ENCODE measurements at regions not wholly inside any gene's neighbourhood (a gene's known extent, or its start where the extent isn't known, plus 50 kb on each side); places are given as distances from the start of the nearest gene placed in this dataset.

DNA sequence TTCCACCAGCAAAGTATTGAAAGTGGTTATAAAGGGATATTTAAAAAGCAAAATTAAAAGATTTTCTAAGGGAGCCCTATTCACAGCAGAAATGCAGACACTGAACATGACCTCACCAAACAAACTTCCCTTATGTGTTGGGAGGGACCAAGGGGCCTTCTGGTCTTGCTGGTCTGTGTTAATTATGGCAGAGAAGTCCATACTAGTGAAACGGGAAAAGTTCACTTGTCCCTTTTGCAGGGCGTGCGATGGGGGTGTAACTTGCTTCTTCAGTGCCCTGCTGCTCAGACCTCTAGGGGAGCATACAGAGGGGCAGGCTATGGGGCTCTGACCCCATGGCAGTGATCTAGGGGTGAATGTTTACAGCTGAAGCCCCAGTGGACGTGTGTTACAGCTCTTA lies 53.0 kb upstream of the ZNF337 start:
- Mint-ChIP-seq H3K4me3 (no peak overlapping the region), H3K27ac (no peak overlapping the region), H3K4me1 (no peaks in the 10 kb centered on the region), H3K27me3 (ENCODE audit: low read depth) (no peaks in the 10 kb centered on the region), H3K36me3 (ENCODE audit: low read depth) (no peaks in the 10 kb centered on the region), H3K9me3 (no peaks in the 10 kb centered on the region)
- TF ChIP-seq, protein P1, sequence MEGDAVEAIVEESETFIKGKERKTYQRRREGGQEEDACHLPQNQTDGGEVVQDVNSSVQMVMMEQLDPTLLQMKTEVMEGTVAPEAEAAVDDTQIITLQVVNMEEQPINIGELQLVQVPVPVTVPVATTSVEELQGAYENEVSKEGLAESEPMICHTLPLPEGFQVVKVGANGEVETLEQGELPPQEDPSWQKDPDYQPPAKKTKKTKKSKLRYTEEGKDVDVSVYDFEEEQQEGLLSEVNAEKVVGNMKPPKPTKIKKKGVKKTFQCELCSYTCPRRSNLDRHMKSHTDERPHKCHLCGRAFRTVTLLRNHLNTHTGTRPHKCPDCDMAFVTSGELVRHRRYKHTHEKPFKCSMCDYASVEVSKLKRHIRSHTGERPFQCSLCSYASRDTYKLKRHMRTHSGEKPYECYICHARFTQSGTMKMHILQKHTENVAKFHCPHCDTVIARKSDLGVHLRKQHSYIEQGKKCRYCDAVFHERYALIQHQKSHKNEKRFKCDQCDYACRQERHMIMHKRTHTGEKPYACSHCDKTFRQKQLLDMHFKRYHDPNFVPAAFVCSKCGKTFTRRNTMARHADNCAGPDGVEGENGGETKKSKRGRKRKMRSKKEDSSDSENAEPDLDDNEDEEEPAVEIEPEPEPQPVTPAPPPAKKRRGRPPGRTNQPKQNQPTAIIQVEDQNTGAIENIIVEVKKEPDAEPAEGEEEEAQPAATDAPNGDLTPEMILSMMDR (IDR thresholded peaks at IDR 0.05; ENCODE audit: unreplicated experiment in 3 of 3) = no peak

Measured in nephron (organoid).